CD4-positive, alpha-beta T cell treated with Interferon alpha-2 for 1 hour (primary cell): ENCODE measurements at regions not wholly inside any gene's neighbourhood (a gene's known extent, or its start where the extent isn't known, plus 50 kb on each side); places are given as distances from the start of the nearest gene placed in this dataset.

Experiments
- DNase-seq, 2 donors: peaks; one replicate each; pipeline ENCODE4 v3.0.0-alpha.2; 2020 to 2022

DNA sequence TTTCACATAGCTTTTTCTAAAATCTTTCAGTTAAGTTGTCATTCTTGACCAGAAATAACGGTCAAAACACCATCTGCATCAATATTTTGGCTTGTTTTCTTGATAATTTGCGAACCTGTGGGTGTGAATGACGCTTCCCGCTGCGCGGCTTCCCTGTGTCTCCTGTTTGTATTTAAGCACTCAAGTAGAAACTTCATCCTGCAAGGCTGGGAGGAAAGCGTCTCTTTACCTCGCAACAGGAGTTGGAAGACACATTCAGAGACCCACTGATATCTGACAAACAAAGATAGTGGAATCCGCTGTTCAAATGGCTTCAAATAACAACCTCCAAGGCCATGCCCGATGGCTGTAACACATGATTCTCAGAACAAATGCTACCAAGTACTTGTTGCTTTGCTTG, 704.9 kb downstream of the DCDC2C start:
- no peak for DNase-seq

DNA sequence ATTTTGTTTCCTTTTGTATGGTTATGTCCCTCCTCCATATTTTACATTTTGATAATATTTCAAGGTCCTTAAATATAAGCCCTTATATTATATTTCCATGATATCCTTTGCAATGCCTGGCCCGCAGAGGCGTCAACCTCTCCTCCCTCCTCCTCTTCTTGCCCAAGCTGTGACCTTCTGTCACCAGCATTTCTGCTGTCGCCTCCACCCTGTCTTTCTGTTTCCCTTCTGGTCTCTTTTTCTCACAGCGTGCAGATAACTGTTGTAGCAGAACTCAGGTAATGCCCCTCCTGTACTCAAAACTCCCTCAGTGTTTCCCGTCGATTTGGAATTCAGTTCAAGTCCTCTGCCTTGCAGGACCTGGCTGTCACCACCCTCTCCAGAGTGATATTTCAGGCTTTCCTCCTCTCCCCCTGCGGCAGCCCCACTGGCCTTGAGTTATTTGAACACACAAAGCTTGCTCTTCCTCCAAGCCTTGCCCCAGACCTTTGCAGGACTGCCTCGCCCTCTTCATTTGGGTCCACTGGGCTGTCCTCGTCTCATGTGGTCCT, 709.3 kb downstream of the DCDC2C start:
- DNase-seq: no peak

DNA sequence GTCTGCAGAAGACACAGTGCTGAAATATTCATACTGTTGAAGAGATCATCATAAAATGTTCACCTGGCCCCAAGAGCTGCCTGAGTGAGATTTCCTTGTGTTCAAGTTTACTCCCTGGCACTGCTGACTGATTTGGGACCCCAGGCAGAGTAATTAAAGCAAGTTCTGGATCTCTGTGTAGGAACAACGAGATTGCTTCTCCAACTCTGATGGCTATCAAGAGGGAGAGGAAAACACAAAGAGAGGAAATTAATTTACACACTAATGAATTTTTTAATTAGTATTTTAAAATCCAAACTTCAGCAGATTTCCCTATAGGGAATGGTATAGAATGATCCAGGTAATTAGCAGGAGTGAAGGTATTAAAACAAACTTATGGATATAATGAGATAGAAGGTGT, 711.8 kb downstream of the DCDC2C start:
- no peak for DNase-seq

DNA sequence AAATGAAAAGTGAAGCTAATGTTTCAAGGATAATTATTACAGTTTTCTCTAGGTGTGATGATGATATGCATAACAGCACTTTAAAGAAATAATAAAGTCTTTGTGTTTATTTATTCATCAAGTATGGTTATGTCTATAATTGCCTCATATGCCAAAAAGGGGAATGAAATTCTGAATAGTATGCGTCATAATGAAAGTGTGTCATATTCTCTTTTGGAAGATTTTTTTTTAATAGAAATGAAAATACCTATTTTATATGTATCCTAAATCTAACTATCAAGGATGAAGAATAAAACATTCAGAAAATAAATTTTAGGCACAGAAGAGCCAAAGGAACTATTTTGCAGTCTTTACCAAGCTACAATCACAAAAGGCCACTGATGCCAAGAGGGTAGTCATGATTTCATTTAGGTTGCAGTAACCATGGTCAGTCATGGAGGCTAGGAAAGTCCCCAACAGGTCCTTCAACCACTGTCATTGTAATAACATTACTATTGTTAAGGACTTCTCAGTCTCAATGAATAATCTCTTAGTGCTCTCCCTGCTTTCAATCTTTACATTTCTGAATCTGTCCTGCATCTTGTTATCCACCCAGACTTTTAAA, 712.5 kb downstream of the DCDC2C start:
- no peak for DNase-seq

- DNase-seq: no peak
Observed at GRCh38 chr2:4416431-4416830, 713.1 kb downstream of the DCDC2C start.

DNA sequence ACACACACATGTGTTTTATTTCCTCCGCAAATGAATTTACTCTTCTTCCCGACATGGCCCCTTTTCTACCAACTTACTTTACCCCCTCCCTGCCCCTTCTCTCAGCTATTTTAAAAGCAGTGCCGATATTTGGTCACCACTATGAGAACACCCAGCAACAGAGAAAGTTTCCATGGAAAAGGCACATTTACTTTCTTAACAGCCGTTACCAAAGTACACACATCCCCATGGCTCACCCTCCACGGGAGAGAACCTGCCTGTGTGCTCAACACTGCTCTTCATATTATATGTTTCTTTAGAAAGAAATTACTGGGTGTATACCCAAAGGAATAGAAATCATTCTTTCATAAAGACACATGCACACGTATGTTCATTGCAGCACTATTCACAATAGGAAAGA, 714.4 kb downstream of the DCDC2C start:
- no peak for DNase-seq

- no peak for DNase-seq
Observed at GRCh38 chr2:4420032-4420431, 716.7 kb downstream of the DCDC2C start.

DNA sequence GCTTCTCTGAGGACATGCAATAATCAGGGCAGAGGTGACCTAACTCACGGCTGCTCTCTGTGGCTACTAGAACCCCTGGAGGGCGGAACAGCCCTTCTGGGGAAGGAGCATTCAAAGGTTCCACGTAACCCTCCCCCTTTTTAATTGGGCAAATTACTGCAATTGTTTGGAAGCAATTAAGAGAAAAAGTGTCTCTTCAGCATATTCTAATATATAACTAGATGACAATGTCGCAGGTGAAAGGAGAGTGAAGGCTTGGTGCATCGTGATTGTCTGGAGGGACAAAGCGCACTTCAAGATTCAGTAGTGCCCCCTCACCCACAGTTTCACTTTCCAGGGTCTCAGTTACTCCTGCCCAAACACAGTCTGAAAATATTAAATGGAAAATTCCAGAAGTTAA, 720.8 kb downstream of the DCDC2C start:
- DNase-seq: no peak

- DNase-seq: no peak
Observed at GRCh38 chr2:4427083-4427482, 723.7 kb downstream of the DCDC2C start.

- DNase-seq: no peak
Observed at GRCh38 chr2:4445821-4446220, 742.4 kb downstream of the DCDC2C start.

DNA sequence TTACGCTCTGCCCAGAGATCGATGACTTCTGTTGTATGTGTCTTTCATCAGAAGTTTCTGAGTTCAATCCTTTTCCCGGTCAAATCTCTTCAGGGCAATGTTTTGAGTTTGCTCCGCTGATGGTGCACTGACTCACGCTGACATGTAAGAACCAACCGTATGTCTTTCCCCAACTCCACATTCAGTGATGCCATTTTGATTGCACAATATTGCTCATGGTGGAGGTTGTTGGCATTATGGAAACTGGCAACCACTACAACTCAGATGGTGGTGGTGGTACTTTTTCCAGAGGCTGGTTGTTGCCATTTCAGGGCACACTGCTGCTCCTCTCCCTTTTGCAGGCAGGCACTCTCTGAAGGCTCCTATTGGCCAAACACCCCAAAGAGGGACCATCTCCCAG, 751.5 kb downstream of the DCDC2C start:
- DNase-seq: no peak

DNA sequence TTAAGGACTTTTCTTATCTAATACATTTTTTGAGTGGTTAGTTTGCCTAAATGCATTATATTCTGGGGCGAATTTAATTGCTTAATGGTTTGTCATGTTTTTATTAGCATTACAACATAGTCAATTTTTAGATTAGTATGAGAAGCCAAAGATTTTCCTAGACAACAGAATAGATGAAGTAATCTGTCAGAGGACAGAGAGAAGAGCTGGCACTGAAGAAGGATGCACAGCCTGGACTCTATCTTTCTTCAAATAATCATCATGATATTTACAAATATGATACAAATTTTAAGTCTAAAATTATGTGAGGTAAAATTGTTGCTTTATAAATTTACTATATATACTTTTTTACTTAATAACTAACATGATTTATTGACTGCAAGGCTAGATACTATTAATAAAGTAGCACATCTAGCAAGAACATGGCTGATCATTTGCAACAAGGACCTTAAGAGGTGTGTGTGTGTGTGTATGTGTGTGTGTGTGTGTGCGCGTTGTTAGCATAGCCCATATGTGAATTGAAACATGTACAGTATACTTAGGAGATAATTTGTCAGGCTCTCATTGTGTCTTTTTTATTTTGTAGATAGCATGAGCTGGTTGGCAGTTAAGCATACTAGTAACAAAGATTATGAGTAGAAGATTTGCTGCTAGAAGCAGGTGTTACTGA, 752.2 kb downstream of the DCDC2C start:
- DNase-seq: no peak

- DNase-seq: no peak
Observed at GRCh38 chr2:4464634-4465266, 761.4 kb downstream of the DCDC2C start.

DNA sequence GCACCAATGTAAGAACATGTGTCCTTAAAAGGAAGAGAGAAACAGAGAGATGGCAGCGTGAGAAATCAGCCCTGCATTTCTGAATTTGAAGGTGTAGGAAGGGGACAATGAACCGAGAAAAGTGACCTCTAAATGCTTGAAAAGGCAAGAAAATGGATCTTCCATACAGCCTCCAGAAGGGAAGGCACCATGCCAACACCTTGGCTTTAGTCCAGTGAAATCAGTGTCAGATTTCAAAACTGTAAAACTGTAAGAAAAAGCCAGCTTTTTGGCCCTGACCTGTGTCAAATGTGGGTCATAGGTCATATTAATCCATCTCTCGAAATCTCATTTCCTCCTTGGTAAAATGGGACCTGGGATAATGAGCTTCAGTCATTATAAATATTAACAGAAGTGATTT, 762.3 kb downstream of the DCDC2C start:
- no peak for DNase-seq

GRCh38 chr2:4475618-4476017, 772.2 kb downstream of the DCDC2C start:
- no peak for DNase-seq

GRCh38 chr2:4483050-4483449, 779.7 kb downstream of the DCDC2C start:
- no peak for DNase-seq

- DNase-seq: no peak
Observed at GRCh38 chr2:4486971-4487370, 783.6 kb downstream of the DCDC2C start.

DNA sequence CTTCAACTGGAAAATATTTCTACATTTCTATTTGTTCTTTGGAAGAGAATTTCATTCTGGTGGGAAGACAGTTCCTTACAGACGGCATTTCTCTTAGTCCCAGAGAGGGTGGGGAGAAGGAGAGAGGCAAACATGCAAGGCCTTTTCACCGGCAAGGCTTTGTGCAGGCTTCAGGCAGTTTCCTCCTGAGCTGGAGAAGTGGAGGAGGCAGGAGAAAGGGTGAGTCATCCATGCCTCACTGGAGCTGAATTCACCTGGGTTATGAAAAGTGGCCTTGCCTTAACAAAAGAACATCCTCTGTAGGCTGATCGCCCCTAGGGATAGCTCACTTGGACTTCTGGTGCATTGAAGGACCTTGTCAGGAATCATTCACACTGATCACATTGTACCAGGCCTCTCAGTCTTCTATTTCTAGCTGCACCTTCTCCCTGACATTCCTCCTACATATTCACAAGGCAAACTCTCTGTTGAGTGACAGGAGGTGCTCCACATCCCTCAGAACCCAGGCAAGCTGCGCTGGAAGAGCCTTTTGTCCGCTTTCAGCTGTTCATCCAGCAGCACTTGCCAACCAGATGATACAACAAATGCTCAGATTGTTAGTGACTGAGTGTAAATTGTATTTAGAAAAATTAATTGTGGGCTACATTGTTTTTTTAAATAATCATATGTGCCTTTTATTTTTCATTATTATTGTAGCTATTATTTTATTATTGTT, 796.1 kb downstream of the DCDC2C start:
- DNase-seq: no peak

GRCh38 chr2:4501525-4501924, 798.1 kb downstream of the DCDC2C start:
- no peak for DNase-seq

DNA sequence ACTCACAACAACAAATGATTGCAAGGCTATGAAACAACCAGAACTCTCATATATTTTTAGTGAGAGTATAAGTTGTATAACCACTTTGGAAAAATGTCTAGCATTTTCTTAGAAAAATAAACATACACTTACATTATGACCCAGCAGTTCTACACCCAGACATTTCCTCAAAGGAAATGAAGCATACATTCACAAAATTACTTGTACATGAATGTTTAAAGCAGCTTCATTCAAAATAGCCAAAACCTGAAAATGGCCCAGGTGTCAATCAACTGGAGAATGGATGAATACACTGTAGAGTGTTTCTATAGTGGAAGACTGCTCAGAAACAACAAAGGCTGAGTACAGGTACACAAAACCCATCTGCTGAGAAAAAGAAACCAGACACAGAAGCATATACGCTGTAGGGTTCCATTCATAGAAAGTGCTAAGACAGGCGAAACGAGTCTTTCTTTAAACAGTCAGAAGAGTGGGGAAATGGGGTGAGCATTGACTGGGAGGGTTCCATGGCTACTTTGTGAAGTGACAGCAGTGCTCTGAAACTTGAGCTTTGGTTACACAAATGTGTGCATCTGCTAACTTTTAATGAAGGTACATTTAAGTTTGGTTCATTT, 799.0 kb downstream of the DCDC2C start:
- no peak for DNase-seq

DNA sequence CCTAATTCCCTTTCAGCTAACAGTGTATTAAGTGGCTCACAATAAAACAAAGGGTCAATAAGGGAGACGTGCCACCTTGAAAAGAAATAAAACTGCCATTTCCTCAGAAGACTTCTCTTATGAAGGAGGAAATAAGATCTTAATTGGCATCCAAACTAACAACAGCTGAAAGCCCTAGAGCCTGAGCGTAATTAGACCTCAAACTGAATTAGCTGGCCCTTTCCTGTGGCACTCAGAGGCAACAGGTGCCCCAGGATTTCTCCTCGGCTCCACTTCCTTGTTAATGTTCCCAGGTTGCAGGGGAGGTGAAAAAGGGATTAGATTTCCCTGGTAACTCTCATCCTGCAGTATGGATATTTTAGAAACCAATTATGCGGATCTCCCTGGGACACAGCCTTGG, 804.3 kb downstream of the DCDC2C start:
- DNase-seq: no peak

DNA sequence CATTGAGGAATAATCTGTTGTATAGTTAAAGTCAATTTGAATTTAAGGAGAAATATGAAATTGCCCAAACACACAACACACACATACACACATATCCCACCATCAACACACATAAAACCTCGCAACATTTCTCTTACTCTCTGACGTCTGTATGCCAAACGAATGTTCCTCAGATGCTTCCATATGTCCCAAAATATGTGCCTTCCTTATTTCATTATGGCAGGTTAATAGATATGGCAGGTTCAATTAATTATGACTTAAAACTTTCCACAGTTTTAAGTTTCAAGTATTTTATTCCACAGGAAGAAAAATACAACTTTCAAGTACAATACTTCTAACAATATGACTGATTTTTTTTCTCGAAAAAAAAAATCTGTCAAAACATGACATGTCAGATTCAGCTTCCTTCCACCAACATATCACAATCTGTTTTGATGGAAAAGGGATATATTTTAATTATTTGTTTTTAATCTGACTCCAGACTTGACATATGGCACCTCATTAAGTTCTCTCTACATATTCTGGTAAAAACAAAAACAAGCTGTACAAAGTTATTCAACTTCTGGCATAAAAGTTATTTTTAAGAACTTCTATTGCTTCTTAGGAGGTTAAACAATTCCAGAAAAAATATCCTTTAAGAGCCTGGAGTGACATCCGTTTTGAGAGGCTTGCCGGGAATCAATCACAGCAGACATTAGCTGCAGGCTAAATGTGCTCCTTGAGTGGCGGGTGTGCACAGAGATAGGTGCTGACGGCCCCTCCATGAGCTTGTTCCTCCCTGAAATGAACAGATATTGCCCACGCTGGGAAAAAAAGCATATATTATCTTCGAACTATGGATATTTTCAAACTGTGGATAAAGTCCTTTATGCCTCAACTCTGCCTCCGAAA, 812.7 kb downstream of the DCDC2C start:
- no peak for DNase-seq
